HG03439 (cell line): ENCODE measurements at regions not wholly inside any gene's neighbourhood (a gene's known extent, or its start where the extent isn't known, plus 50 kb on each side); places are given as distances from the start of the nearest gene placed in this dataset.
"Not testable (repeated sequence)": the region's sequence is repeated elsewhere in the genome, so short reads cannot be mapped to it uniquely, and the experiment has no call there.

Source experiments
- ATAC-seq: cut with Tn5 transposase; IDR thresholded peaks from one replicate; pipeline ENCODE4 v1.9.1; 2021; ENCODE audit warnings: mild to moderate bottlenecking, moderate library complexity; ENCODE audit not compliant: unreplicated experiment

DNA sequence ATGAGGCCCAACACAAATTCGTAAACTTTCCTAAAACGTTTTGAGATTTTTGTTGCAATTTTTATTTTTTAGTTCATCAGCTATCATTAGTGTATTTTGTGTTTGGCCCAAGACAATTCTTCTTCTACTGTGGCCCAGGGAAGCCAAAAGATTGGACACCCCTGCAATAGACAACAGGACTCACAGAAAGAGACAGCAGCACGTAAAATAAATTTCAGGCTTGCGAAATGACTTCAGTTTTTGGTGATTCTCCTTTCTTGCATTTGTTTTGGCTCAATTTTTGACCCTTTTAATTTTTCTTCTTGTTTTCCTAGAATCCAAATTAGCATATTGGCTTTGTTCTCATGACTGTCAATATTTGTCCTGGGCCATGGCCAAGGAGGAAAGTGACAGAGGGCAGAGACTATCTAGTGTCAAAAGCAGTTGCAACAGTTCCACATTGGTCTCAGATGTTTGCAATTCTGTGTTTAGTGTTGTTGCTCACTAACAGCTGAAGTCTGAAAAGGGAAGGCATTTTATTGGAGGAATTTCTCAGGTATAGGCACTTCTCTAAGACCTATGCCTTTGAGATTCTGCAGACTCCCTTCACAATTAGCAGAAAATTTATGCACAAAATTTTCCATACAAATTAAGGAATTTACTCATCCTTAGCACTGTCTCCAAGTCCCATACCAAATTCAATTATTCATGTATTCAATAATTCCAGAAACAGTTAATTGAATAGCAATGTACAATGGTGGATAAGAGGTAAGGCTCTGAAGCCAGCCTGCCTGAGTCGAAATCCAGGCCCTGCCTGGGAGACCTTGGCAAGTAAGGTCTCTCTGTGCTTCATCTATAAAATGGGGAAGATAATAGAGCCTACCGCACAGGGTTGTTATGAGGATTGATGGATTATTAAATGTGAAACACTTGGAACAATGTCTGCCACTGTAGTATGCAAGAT, 160.9 kb upstream of the IVNS1ABP start:
- no peak for ATAC-seq

DNA sequence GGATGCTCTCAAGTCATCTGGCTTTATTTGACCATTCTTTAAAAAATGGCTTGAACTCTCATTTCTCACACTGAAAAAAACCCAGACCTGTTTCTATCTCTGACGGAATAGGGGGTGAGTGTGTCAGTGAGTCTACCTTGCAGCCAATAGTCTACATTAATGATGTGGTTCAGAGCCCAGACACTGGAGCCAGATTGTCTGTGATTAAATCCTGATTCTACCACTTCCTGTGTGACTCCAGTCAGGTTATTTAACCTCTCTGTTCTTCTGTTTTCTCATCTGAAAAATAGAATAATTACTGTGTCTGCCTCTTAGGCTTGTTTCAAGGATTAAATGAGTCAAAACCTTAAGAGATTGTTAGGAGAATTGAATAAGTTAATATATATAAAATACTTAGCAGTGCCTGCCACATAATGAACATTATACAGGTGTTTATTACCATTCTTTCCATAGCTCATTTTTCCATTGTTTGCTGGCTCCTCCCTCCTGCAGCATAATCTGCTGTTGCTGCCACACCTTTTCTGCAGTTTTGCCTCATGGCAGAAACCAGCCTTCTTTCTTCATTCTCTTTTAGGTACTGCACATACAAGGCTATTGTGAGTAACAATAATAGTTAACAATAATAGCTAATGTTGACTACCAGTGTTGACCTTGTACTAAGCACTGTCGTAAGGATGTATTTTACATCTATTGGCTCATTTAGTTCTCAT, 157.6 kb upstream of the IVNS1ABP start:
- ATAC-seq, result no peak

DNA sequence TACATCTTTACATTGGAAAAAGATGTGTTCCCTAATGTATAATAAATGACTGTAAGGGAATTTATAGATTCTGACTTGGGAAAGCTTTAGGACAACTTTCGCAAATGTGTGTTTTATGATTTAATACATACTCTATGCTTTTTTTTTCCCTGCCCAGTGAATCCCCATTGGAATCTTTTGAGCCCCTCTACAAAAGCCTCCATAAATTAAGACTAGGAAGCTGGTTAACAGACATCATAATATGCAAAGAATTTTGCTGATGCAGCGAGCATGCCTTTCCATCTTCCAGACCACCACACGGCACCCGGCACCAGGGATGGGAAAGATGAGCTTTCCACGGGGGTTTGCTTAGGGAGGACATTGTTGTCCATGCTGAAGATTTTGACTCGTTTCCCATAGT, 156.1 kb upstream of the IVNS1ABP start:
- no peak for ATAC-seq

DNA sequence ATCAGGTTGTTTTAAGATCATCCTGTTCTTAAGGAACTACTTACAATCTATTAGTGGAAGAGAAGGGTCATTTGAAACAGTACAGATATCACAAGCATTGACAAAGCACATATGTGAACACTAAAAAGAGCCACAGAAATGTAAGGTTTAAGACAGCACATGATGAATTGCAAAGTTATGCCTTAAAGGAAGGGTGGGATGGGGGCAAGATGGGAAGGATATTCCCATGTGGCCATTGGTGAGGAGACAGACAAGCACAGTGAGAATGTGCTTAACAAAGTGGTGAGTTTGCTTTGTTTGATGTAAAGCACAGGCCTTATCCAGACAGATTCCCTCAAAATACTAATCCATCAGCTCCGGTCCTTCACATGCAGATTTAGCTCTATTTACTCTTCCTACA, 151.6 kb upstream of the IVNS1ABP start:
- no peak for ATAC-seq

DNA sequence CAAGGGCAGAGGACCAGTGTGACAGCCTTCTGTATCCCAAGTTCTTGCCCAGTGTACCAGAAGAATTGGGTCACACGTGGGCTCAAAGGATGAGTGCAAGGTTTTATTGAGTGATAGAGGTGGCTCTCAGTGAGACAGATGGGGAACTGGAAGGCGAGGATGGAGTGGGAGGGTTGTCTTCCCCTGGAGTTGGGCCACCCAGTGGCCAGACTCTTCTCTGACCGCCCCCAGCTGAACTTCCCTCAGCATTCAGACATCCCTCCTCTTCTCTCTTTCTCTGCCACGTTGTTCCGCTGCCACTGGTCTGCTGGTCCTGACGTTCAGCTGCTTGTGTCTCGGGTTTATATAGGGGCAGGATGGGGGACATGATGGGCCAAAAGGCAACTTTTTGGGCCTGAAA, 150.1 kb upstream of the IVNS1ABP start:
- ATAC-seq, result no peak

DNA sequence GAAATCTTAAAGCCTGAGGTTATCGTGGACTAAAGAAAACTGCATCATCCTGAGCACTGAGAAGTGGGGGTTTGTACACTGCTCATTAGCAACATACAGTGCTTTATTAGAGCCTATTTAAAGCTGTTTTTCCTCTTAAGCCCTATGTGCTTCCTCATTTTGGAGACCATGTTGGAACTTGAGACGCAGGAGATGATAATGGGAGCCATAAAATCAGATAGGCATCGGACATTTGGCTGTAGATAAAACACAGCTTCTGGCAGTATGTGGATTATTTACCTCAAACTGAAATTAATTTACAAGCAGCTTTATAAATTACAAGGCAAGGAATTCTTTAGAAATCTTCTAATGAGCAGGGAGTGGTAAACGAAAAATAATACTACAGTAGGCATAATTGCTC, 147.7 kb upstream of the IVNS1ABP start:
- no peak for ATAC-seq

DNA sequence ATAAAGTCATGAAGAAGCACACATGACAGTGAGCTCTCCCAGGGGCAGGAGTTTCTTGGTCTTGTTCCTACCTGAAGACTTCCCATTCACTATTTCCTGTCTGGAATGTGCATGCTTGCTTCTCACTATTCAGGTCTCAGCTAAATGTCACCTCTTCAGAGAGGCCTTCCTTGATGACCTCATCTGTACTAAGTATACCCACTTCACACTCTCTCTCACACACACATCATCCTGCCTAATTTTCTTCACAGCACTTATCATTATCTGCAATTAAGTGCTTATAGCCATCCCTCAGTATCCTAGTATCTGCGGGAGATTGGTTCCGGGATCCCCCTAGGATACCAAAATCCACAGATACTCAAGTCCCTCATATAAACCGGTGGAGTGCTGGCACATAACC, 146.4 kb upstream of the IVNS1ABP start:
- no peak for ATAC-seq

DNA sequence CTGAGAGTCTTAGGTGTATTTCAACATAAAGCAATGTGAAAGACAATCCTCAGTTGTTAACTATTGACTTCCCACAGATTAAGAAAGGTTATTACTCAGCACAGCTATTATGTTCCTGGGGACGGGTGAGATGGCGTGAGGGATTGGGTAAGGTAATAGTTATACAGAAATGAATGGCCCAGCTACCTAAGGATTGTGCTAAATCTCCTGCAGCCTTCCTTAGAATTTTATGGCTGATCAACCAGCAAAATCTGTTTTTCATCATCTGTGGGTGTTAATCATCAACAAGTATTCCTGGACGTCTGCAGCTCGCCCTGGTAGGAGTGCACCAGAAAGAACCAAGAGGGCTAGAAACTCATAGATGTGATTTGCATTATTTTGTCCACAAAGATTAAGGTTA, 146.0 kb upstream of the IVNS1ABP start:
- ATAC-seq, result no peak

DNA sequence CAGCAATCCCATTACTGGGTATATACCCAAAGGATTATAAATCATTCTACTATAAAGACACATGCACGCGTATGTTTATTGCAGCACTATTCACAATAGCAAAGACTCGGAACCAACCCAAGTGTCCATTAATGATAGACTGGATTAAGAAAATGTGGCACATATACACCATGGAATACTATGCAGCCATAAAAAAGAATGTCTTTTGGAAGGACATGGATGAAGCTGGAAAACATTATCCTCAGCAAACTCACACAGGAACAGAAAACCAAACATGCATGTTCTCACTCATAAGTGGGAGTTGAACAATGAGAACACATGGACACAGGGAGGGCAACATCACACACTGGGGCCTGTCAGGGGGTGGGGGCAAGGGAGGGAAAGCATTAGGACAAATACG, 143.7 kb upstream of the IVNS1ABP start:
- ATAC-seq, result not testable (repeated sequence)

DNA sequence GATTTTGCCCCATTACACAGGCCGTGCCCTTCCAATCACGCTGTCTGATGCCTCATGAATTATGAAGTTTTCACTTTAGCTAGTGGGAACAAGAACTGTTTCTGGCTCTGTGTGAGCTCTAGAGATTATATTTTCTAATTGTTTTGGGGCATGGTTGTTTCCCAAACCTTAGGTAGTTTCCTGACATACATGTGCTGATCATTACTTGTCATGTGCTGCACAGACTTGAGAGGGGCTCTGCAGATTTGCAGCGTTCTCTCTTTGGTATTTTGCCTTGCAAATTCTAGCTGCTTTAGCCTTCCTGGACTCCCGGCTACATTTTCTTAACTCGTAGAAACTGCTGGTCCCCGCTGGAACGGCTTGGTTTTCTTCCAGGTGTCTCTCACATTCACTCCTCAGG, 142.1 kb upstream of the IVNS1ABP start:
- ATAC-seq, result no peak

DNA sequence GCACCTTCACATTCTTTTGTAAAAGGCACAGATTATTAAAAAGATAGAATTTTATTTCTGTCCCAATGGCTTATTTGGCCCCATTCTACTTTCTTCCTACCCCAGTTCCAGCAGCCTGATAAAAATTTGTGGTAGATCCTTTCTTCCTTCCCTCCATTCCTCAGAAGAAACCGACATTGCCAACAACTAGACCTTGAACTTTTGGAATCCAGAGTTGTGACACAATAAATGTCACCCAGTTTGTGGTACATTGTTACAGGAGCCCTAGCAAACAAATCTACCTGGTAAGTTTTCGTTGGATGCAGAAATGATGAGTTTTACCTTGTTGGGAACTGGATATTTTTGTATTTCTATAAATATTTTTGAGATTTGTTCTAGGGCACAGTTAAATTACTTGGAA, 141.6 kb upstream of the IVNS1ABP start:
- no peak for ATAC-seq

DNA sequence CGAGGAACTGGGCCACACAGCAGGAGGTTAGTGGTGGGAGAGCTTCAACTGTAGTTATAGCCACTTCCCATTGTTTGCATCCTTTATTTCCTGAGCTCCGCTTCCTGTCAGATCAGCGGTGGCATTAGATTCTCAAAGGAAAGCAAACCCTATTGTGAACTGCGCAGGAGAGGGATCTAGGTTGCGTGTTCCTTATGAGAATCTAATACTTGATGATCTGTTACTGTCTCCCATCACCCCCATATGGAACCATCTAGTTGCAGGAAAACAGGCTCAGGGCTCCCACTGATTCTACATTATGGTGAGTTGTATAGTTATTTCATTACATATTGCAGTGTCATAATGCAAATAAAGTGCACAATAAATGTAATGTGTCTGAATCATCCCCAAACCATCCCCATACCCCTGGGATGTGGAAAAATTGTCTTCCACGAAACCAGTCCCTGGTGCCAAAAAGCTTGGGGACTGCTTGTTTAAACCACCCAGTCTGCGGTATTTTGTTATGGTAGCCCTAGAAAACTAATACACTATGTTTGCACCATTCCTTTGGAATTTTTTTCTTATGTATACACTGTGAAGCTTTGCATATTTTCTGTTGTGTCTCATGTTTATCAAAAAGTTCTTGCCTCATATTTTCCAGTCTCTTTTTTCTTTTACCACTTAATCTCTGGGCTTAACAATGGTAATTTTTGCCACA, 136.6 kb upstream of the IVNS1ABP start:
- ATAC-seq, result no peak

DNA sequence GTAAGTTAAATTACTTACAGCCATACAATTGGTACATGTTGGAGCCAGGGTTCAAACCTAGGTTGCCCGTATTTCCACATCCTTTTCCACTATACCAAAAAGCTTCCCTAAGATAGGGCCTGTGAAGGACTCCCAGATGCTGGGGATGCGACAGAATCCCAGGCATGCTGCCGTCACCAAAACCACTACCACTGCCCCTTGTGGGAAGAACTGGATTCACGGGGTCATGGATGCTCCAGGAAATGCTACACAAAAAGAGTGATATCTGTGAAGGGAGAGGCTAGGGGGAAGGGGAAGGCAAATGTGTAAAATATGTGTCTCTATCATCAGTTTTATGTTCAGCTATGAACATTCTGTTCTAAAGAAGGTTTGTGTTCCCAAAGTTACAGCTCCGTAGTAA, 133.9 kb upstream of the IVNS1ABP start:
- ATAC-seq, result no peak

DNA sequence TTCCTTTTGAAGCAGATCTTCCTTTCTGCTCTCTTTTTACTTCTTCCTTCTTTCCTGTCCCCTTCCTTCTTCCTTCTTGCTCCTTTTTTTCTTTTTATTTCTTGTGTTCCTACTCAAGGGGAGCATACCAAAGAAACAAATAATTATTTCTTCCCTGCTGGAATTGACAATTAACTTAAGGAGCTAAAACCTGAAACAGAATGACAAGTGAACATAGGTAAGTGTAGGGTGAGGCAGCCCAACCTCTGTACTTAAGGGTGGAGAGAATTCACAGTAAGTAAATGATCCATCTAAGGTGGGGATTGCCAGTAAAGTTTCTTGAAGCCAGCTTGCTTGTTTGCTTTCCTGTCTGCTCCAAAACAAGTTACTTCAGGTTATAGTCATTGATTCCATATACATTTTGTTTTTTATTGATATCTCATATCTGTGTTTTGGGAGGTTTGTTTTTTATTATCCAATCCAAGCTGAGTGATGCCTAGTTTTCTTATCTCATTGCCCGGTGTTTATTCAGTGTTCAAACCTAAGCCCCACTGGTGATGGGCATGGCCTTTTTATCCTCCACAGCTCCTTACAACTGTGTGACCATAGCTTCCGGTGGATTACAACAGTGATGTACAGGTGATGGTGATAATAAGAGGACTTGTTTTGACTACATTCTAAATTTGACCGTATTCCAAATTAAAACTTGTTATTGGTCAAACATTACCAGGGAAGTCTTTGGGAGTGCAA, 133.2 kb upstream of the IVNS1ABP start:
- no peak for ATAC-seq

DNA sequence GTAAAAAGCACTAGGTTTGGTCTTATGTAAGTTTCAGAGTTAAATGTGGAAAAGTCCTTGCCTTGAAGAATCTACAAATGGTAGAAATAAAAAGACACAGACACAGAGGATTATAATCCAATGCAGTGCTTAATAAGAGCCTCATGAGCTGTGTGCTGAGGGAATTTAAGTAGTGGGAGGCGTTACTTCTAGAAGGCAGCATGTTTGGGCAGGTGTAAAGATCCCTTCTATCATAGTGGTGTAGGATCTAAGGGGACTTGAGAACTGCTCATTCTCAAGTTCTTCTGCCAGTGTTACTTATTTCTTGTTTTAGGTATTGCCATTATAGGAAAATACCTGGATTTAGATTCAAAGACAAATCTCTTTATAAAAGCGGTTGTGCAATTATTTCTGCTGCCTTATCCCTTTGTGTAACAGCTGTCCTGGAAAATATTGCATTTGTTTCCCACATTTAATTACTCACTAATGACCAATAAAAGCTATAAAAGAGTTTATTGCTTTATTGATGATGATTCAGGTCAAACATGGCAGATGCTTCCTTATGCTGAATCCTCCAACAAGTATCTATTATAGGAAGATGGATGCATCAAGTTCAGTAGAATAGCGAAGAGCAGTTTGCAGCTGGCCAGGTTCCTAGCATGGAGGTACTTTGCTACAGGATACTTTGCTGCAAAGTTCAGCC, 132.5 kb upstream of the IVNS1ABP start:
- no peak for ATAC-seq

DNA sequence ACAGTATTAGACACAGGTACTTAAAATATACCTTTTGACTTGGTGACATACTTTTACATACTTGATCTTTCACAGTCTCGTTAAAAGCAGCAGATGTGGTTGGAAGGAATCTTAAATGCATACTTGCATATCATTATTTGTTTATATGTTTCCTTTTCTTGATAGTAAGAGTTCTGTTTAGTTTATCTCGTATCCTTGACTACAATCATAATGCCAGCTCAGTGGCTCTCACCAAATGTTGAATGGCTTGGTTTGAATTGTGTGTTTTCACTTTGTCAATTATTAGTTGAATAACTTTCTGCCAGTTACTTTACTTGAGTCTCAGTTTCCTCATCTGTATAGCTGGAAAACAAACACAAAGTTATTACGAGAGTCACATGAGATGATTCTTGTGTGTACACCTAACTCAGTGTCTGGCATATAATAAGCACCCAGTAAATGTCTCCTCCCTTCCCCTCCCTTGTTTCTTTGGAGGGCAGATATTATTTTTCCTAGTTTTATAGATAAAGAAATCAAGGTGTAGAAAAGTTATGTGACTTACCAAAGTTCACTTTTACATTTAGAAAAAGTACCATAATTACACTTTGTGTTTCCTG, 131.6 kb upstream of the IVNS1ABP start:
- no peak for ATAC-seq

DNA sequence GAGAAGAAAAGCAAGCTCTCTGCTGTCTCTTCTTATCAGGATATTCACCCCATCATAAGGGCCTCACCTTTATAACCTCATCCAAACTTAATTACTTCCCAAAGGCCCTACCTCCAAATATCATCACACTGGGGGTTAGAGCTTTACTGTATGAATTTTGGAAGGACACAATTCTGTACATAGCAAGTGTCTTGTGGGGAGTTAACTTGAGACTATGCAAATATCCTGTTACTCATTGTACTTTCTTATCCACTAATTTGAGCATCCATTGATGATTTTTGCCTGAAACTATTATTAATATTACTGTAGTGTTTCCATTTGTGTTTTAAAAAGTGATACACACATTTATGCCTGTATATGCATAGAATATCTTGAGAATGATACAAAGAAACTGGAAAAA, 129.1 kb upstream of the IVNS1ABP start:
- ATAC-seq, result no peak

DNA sequence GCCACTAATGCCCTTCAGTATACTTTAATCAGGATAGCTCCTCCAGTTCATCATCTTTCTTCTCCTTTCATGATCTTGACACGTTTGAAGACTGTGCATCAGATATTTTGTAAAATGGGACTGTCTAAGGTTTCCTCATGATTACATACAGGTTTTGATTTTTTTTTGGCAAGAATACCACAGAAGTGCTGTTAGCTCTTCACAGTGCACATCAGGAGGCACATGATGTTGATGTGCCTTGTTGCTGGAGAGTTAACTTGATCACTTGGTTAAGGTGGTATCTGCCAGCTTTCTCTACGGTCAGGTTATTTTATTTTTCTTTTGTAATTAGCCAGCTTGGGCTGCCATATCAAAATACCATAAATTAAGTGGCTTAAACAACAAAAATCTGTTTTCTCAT, 128.6 kb upstream of the IVNS1ABP start:
- no peak for ATAC-seq

DNA sequence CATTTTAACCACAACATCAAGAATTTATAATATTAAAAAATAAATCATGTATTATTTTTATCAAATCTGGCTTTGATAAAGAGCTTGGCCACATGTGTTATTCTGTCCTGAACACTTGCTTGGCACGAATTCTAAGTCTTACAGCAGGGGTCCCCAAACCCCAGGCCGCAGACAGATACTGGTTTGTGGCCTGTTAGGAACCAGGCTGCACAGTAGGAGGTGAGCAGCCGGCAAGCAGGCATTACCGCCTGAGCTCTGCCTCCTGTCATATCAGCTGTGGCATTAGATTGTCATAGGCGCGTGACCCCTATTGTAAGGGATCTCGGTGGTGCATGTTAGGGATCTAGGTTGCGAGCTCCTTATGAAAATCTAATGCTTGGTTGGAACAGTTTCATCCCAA, 127.6 kb upstream of the IVNS1ABP start:
- no peak for ATAC-seq

DNA sequence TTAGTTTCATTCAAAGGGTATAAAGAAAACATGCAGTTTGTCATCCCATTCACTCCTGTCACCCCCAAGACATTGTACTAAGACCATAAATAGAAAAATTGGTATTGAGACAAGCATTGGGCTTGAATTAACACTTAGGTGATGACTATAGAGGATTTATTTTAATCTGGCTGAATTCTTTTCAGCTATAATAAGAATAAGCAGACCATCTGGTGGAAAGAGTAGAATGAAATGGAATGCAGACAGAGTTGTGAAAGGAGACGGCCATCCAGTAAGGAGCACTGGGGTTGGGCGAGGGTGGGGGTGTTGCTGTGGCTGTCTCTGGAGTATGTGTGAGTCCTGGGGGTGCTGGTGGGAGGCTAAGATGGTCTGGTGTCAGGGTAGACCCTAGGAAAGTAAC, 125.0 kb upstream of the IVNS1ABP start:
- no peak for ATAC-seq
